HUES48 (cell line): ENCODE measurements at regions not wholly inside any gene's neighbourhood (a gene's known extent, or its start where the extent isn't known, plus 50 kb on each side); places are given as distances from the start of the nearest gene placed in this dataset.
A peak's percentile ranks its signal among the peaks of the same experiment; 100 is the strongest.
"Not testable (repeated sequence)": the region's sequence is repeated elsewhere in the genome, so short reads cannot be mapped to it uniquely, and the experiment has no call there.

Experiments
- H3K27ac ChIP-seq: one replicate; pipeline ENCODE4 v1.7.0; 2013; ENCODE audit warnings: low read depth, low read length, inconsistent platforms
- H3K27me3 ChIP-seq: 2 replicates; pipeline ENCODE4 v1.6.1; 2013; ENCODE audit warnings: mild to moderate bottlenecking, low read length; ENCODE audit not compliant: control insufficient read depth, insufficient read depth
- H3K36me3 ChIP-seq: 2 replicates; pipeline ENCODE4 v1.6.1; 2013; ENCODE audit warnings: low read length; ENCODE audit not compliant: control insufficient read depth, insufficient read depth
- H3K4me1 ChIP-seq: 2 replicates; pipeline ENCODE4 v1.6.1; 2013; ENCODE audit warnings: mild to moderate bottlenecking, low read length; ENCODE audit not compliant: control insufficient read depth, insufficient read depth
- H3K4me3 ChIP-seq: 2 replicates; pipeline ENCODE4 v1.5.1; 2013; ENCODE audit warnings: mild to moderate bottlenecking, low read depth, low read length
- H3K9ac ChIP-seq: 2 replicates; pipeline ENCODE4 v1.6.1; 2013; ENCODE audit warnings: mild to moderate bottlenecking, low read depth, low read length, moderate library complexity
- H3K9me3 ChIP-seq: 2 replicates; pipeline ENCODE4 v1.6.1; 2013; ENCODE audit warnings: low read length; ENCODE audit not compliant: control insufficient read depth, insufficient read depth

DNA sequence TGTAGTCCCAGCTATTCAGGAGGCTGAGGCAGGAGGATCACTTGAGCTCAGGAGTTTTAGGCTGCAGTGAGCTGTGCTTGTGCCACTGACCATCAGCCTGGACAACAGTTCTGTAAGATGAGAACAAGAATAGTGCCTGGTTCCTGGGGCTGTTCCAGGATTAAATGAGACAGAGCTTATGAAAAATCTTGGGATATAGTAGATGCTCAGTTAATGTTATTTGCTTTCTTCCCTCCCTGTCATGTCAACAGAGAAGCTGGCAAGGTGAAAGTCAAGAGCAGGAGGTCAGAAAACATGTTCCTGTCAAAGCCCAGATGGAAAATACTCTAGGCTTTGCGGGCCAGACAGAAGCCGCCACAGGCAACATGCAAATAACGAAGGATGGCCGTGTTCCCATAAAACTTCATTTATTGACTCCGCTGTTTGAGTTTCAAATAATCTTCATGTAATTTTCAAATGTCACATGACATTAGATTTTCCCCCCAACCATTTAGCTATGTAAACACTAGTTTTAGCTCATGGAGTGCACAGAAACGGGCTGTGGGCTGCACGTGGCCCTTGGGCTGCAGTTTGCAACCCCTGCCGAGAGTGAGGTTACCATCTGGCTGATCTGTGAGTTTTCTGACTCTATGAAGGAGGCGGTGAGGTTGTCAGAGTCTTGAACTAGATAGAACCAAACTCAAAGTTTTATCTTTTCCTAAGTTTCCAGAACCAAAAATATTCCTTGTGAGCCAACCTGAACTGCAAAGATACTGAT, 63.4 kb upstream of the PMEPA1 start:
- H3K4me3 ChIP-seq = no peak overlapping the region
- H3K9ac ChIP-seq = no peak overlapping the region
- H3K36me3 ChIP-seq = no peaks in the 10 kb centered on the region
- peak overlapping the region; percentile 42 for H3K27ac ChIP-seq
- H3K9me3 ChIP-seq = no peaks in the 10 kb centered on the region
- peaks cover 5% of the 10 kb centered on the region for H3K4me1 ChIP-seq
- H3K27me3 ChIP-seq = no peaks in the 10 kb centered on the region

DNA sequence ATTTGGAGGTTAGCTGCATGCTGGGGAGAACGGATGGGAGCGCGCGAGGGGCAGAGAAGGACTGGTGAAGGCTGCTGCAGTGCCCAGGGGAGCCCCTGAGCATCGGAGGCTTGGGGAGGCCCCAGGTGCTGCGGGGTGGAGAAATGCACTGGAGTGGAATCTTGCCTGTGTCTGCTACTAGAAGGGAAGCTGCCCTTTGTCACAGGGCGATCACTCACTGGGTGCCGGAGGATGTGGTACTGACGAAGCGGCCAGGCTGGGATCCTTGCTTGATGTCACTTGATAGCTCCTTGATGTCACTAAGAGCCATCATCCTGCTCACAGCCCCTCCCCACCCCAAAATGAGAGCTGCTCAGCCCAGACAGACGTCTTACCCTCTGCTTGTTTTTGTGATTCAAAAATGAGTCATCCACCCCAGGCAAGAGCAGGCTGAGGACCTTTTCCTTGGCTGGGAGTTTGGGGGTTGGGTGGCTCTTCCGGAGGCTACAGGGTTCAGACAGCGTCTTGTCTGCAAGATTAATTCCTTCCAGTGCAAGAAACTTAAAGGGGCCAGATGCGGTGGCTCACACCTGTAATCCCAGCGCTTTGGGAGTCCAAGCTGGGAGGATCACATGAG, 62.6 kb upstream of the PMEPA1 start:
- Histone ChIP-seq H3K9ac (no peak overlapping the region), H3K27me3 (no peaks in the 10 kb centered on the region), H3K4me1 (peaks cover 10% of the 10 kb centered on the region), H3K36me3 (no peaks in the 10 kb centered on the region), H3K27ac (peak overlapping the region; percentile 42), H3K4me3 (no peak overlapping the region), H3K9me3 (no peaks in the 10 kb centered on the region)

DNA sequence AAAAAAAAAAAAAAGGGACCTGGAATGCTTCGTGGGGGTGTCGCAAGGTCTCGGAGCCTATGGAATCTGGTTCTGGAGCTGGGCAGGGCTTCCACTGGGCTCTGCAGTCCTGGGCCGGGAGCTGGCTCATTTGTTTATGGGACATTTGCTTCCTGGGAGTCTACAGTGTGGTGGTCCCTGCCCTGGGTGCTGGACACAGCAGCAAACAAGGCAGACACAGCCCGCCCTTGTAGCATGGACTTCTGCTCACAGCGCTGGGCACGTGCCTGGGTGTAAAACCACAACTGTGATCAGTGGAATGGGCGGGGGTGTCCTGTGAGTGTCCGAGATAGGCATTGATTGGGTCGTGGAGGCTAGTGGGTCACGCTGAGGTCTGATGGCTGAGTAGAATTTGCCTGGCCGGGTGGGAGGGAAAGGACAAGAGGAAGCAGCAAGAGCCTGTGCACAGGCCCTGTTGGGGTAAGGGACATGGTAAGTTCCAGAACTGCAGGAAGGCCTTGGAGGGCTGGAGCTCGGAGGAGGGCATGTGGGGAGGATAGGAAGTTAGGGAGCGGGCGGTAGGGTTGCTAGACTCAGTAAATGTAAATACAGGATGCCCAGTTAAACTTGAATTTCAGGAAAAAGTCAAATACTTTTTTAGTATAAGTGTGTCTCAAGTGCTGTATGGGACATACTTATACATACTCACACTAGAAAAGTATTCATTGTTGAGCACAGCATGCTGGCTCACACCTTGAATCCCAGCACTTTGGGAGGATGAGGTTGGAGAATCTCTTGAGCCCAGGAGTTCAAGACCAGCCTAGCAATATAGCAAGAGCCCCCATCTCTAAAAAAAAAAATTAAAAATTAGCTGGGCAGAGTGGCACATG, 61.3 kb upstream of the PMEPA1 start:
- Histone ChIP-seq H3K36me3 (no peaks in the 10 kb centered on the region), H3K27ac (no peak overlapping the region), H3K9ac (no peak overlapping the region), H3K27me3 (no peaks in the 10 kb centered on the region), H3K9me3 (no peaks in the 10 kb centered on the region), H3K4me3 (no peak overlapping the region), H3K4me1 (peaks cover 10% of the 10 kb centered on the region)

DNA sequence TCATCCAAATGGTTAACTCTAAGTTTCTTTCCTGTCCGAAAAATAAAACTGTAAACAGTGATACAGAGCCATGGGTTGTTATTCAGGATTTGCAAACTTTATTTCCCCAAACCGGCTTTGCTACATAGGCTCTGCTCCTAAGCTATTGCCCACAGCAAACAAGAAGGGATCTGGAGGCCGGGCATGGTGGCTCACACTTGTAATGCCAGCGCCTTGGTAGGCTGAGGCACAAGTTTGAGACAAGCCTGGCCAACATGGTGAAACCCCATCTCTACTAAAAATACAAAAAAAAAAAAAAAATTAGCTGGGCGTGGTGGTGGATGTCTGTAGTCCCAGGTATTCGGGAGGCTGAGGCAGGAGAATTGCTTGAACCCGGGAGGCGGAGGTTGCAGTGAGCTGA, 60.6 kb upstream of the PMEPA1 start:
- not testable (repeated sequence) for H3K9ac ChIP-seq, H3K4me1 ChIP-seq, H3K4me3 ChIP-seq, H3K27me3 ChIP-seq, H3K27ac ChIP-seq, H3K36me3 ChIP-seq, H3K9me3 ChIP-seq

DNA sequence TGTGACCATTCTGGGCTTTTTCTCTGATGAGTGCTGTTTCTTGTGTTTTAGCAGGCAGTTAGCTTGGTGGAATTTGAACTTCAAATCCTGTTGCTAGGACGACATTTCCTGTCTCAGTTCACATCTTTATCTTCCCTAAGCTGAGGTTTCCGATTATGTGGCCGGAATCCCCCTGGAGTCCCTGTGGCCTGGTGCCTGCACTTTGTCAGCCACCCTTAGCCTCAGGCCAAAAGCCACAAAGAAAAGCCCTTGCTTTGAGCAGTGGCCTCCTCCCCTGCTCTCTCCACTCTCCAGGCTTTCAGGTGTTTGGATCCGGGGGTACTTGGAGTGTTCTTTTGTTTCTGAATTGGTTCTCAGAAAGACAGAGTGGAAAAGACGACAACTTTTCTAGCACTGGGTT, 59.9 kb upstream of the PMEPA1 start:
- Histone ChIP-seq H3K27me3 (no peaks in the 10 kb centered on the region), H3K27ac (peak overlapping the region; percentile 10), H3K9ac (no peak overlapping the region), H3K36me3 (no peaks in the 10 kb centered on the region), H3K4me1 (peaks cover 10% of the 10 kb centered on the region), H3K4me3 (no peak overlapping the region), H3K9me3 (no peaks in the 10 kb centered on the region)

DNA sequence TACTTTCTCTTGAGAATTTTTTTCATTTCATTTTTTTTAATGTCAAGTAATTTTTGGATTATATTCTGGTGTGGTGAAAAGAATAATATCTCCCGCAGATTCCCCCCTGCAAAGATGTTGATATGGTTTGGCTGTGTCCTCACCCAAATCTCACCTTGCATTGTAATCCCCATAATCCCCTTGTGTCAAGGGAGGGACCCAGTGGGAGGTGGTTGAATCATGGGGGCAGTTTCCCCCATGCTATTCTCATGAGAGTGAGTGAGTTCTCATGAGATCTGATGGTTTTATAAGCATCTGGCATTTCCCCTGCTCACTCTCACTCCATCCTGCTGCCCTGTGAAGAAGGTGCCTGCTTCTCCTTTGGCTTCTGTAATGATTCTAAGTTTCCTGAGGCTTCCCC, 58.7 kb upstream of the PMEPA1 start:
- H3K27ac ChIP-seq = no peak overlapping the region
- H3K9me3 ChIP-seq = no peaks in the 10 kb centered on the region
- no peak overlapping the region for H3K9ac ChIP-seq
- no peak overlapping the region for H3K4me3 ChIP-seq
- no peaks in the 10 kb centered on the region for H3K27me3 ChIP-seq
- H3K36me3 ChIP-seq = no peaks in the 10 kb centered on the region
- H3K4me1 ChIP-seq = peaks cover 10% of the 10 kb centered on the region

DNA sequence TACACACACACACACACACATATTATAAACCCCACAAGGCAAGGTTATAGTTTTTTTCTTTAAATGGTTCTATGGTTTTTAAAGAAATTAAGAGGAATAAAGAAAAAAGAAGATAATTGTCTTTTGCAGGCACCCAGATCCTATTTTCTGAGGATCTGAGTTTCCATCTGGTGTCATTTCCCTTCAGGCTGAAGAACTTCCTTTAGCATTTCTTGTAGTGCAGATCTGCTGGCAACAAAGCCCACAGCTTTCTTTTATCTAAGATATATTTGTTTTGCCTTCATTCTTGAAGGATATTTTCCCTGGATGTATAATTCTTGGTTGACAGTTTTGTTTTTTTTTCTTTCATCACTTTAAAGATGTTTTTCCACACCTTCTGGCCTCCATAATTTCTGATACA, 57.6 kb upstream of the PMEPA1 start:
- no peaks in the 10 kb centered on the region for H3K27me3 ChIP-seq
- no peak overlapping the region for H3K4me3 ChIP-seq
- no peak overlapping the region for H3K9ac ChIP-seq
- H3K9me3 ChIP-seq = no peaks in the 10 kb centered on the region
- H3K27ac ChIP-seq = no peak overlapping the region
- H3K36me3 ChIP-seq = no peaks in the 10 kb centered on the region
- H3K4me1 ChIP-seq = peaks cover 9% of the 10 kb centered on the region

DNA sequence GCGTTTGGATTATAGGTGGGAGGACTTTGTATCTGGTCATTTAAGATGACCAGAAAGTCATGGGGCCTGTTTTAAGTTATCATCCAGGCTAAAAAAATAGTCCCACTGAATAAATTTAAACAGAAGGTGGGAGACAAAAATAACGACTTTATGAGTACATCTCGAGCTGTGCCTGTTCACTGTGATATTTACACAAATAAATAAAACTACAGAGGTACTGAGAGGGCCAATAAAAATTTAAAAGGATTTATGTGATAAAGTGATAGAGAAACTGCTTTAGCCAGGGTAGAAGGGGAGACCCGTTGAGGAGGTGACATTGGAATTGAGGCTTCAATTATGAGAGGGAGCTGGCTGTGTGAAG, 53.4 kb upstream of the PMEPA1 start:
- Histone ChIP-seq H3K4me3 (no peak overlapping the region), H3K27ac (no peak overlapping the region), H3K9ac (no peak overlapping the region), H3K9me3 (no peaks in the 10 kb centered on the region), H3K4me1 (0 out of 2 replicates have a peak, but pooled peaks cover 5% of the 10 kb centered on the region), H3K27me3 (no peaks in the 10 kb centered on the region), H3K36me3 (no peaks in the 10 kb centered on the region)

DNA sequence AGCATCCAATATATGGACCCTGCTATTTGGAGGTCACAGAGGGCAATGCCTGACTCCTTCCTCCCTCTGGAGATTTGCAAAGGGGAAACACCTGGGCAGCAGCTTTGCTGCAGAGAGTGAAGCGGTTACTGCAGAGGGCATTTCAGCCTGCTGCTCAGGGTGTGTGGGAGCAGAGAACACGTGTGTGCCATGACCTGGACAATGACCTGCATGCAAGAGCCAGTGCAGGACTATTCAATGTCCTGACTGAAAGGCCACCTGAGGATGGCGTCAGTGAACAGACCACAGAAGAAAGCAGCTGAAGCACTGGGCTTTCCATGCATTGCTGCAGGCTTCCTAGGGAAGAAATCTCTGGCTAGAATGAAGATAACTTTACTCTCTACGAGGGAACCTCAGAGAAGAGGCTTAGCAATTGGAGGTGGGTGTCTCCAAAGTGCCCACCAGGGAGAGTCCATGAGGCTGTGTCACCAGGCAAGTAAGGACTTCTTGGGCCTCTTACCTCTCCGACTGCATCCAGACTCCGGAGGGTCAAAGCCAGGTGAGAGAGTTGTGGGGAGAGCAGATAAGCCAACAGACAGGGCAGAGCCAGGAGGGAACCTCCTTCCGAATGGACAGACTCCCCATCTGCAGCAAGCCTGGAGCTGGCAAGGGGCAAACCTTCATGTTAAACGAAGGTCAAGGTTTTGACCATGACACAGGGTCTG, 52.9 kb upstream of the PMEPA1 start:
- Histone ChIP-seq H3K4me1 (0 out of 2 replicates have a peak, but pooled peaks cover 2% of the 10 kb centered on the region), H3K27ac (no peak overlapping the region), H3K4me3 (no peak overlapping the region), H3K9me3 (no peaks in the 10 kb centered on the region), H3K27me3 (no peaks in the 10 kb centered on the region), H3K36me3 (no peaks in the 10 kb centered on the region), H3K9ac (no peak overlapping the region)

DNA sequence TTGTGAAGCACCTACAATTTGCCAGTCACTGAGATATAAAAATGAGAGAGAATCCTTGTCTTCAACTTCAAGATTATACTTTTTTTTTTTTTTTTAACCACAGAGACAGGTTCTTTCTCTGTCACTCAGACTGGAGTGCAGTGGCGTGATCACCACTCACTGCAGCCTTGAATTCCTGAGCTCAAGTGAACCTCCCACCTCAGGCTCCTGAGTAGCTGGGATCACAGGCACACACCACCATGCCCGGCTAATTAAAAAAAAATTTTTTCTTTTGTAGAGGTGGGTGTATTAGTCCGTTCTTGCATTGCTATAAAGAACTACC, 51.6 kb upstream of the PMEPA1 start:
- Histone ChIP-seq H3K27me3 (no peaks in the 10 kb centered on the region), H3K4me1 (no peaks in the 10 kb centered on the region), H3K4me3 (no peak overlapping the region), H3K36me3 (no peaks in the 10 kb centered on the region), H3K27ac (no peak overlapping the region), H3K9ac (no peak overlapping the region), H3K9me3 (no peaks in the 10 kb centered on the region)
